Neural cell (in vitro differentiated cells): ENCODE measurements at regions not wholly inside any gene's neighbourhood (a gene's known extent, or its start where the extent isn't known, plus 50 kb on each side); places are given as distances from the start of the nearest gene placed in this dataset.

Experiments used
- H2AFZ ChIP-seq: fragments of 200-600, 300-800 bp; sonication (generic), shearing (Covaris generic); 2 replicates; pipeline ENCODE4 v1.6.0; 2014; ENCODE audit warnings: low read depth, mild to moderate bottlenecking, antibody characterized with exemption, low read length, moderate library complexity
- H3F3A ChIP-seq: fragments of 200-600 bp; shearing (Covaris generic); 2 replicates; pipeline ENCODE4 v1.6.1; 2016; ENCODE audit warnings: mild to moderate bottlenecking, moderate library complexity, mixed read lengths, antibody characterized with exemption, low read length; ENCODE audit not compliant: insufficient read depth, poor library complexity, severe bottlenecking
- H3K27ac ChIP-seq: fragments of 200-600, 300-800 bp; sonication (generic), shearing (Covaris generic); 2 replicates; pipeline ENCODE4 v1.5.1; 2014; ENCODE audit warnings: mild to moderate bottlenecking, low read length, moderate library complexity
- H3K27me3 ChIP-seq: fragments of 300-800, 200-600 bp; sonication (generic), shearing (Covaris generic); 2 replicates; pipeline ENCODE4 v1.6.0; 2014; ENCODE audit warnings: mild to moderate bottlenecking, low read depth, low read length, moderate library complexity; ENCODE audit not compliant: insufficient read depth
- H3K36me3 ChIP-seq: fragments of 300-800, 200-600 bp; sonication (generic), shearing (Covaris generic); 2 replicates; pipeline ENCODE4 v1.5.1; 2014; ENCODE audit warnings: mild to moderate bottlenecking, antibody characterized with exemption, low read length, moderate library complexity; ENCODE audit not compliant: insufficient read depth
- H3K4me2 ChIP-seq: fragments of 300-800, 200-600 bp; sonication (generic), shearing (Covaris generic); 2 replicates; pipeline ENCODE4 v1.6.0; 2014; ENCODE audit warnings: mild to moderate bottlenecking, low read length
- H3K4me3 ChIP-seq: fragments of 300-800, 200-600 bp; sonication (generic), shearing (Covaris generic); 2 replicates; pipeline ENCODE4 v1.5.1; 2014; ENCODE audit warnings: mild to moderate bottlenecking, low read length, moderate library complexity
- H3K79me2 ChIP-seq: fragments of 200-600 bp; shearing (Covaris generic); replicated peaks from 2 replicates; pipeline ENCODE4 v1.6.0; 2014; ENCODE audit warnings: mild to moderate bottlenecking, low read length, moderate library complexity; ENCODE audit not compliant: insufficient read depth
- H3K9ac ChIP-seq: fragments of 300-800, 200-600 bp; sonication (generic), shearing (Covaris generic); 2 replicates; pipeline ENCODE4 v1.6.1; 2016; ENCODE audit warnings: mild to moderate bottlenecking, low read length, mixed read lengths
- H3K9me2 ChIP-seq: fragments of 200-600 bp; shearing (Covaris generic); 2 replicates; pipeline ENCODE4 v1.6.1; 2016; ENCODE audit warnings: mild to moderate bottlenecking, low read length, mixed read lengths; ENCODE audit not compliant: insufficient read depth
- H3K9me3 ChIP-seq: fragments of 200-600, 300-800 bp; sonication (generic), shearing (Covaris generic); 2 replicates; pipeline ENCODE4 v1.6.1; 2016; ENCODE audit warnings: mild to moderate bottlenecking, mixed run types, low read length, moderate library complexity, mixed read lengths
- H4K20me1 ChIP-seq: fragments of 200-600 bp; shearing (Covaris generic); 2 replicates; pipeline ENCODE4 v1.6.1; 2016; ENCODE audit warnings: mild to moderate bottlenecking, mixed run types; ENCODE audit not compliant: insufficient read depth
- EP300 ChIP-seq: fragments of 450-650 bp; conservative IDR thresholded peaks from 2 replicates; pipeline ENCODE4 v1.6.1; 2014; ENCODE audit warnings: antibody characterized with exemption, mild to moderate bottlenecking, moderate library complexity; ENCODE audit not compliant: poor library complexity, severe bottlenecking
- EZH2 ChIP-seq: fragments of 200-600, 300-800 bp; shearing (Covaris generic), sonication (generic); IDR thresholded peaks from 2 replicates; pipeline ENCODE4 v1.6.1; 2014; ENCODE audit warnings: antibody characterized with exemption, low read length, borderline replicate concordance, mild to moderate bottlenecking; ENCODE audit not compliant: insufficient read depth, poor library complexity, severe bottlenecking
- MXI1 ChIP-seq: fragments of 450-650 bp; conservative IDR thresholded peaks from 2 replicates; pipeline ENCODE4 v1.6.1; 2014; ENCODE audit warnings: antibody characterized with exemption, mild to moderate bottlenecking; ENCODE audit not compliant: poor library complexity, severe bottlenecking
- POLR2AphosphoS5 ChIP-seq: IDR thresholded peaks from 2 replicates; pipeline ENCODE4 v1.6.1; 2012
- RAD21 ChIP-seq: fragments of 450-650 bp; conservative IDR thresholded peaks from 2 replicates; pipeline ENCODE4 v1.6.1; 2014; ENCODE audit warnings: antibody characterized with exemption, mild to moderate bottlenecking, moderate library complexity
- SMC3 ChIP-seq: fragments of 450-650 bp; conservative IDR thresholded peaks from 2 replicates; pipeline ENCODE4 v1.6.1; 2014; ENCODE audit warnings: antibody characterized with exemption, mild to moderate bottlenecking, moderate library complexity; ENCODE audit not compliant: poor library complexity
- TAF1 ChIP-seq: IDR thresholded peaks from 2 replicates; pipeline ENCODE4 v1.6.1; 2012; ENCODE audit warnings: low read depth
- TF ChIP-seq, protein P1 (sequence below): IDR thresholded peaks from 2 replicates; pipeline ENCODE4 v1.6.1; 2012; ENCODE audit warnings: borderline replicate concordance
- TF ChIP-seq, protein P2 (sequence below): fragments of 450-650 bp; IDR thresholded peaks from 2 replicates; pipeline ENCODE4 v1.5.1; 2014; ENCODE audit warnings: antibody characterized with exemption, mild to moderate bottlenecking, moderate library complexity; ENCODE audit not compliant: poor library complexity, severe bottlenecking

DNA sequence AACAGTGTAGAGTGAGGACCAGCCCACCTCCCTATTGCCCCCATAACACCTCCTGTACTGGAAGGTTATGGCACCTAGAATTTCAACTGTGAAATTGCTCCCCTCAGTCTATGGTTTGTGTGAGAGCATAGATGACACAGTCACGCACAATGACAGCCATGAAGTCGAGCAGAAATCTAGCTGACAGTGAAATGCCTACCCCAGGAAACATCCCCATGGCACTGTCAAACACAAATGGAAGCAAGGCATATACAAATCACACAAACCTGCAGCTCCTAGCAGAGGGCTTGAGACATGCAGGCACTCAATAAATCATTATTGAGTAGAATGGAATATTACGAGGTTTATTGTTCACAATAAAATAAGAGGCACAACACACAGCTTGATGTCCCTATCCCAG lies 142.5 kb upstream of the ST6GALNAC5 start:
- H3K36me3 ChIP-seq, result no peaks in the 10 kb centered on the region
- no peaks in the 10 kb centered on the region for H3K79me2 ChIP-seq
- no peaks in the 10 kb centered on the region for H3K9me2 ChIP-seq
- H3K9ac ChIP-seq, result no peak overlapping the region
- no peak overlapping the region for H3K4me2 ChIP-seq
- TF ChIP-seq EZH2 (no peak), TAF1 (no peak), POLR2AphosphoS5 (peak; percentile 78), MXI1 (no peak), EP300 (peak; percentile 96), RAD21 (peak; percentile 34), SMC3 (peak; percentile 22)
- TF ChIP-seq, protein P1, sequence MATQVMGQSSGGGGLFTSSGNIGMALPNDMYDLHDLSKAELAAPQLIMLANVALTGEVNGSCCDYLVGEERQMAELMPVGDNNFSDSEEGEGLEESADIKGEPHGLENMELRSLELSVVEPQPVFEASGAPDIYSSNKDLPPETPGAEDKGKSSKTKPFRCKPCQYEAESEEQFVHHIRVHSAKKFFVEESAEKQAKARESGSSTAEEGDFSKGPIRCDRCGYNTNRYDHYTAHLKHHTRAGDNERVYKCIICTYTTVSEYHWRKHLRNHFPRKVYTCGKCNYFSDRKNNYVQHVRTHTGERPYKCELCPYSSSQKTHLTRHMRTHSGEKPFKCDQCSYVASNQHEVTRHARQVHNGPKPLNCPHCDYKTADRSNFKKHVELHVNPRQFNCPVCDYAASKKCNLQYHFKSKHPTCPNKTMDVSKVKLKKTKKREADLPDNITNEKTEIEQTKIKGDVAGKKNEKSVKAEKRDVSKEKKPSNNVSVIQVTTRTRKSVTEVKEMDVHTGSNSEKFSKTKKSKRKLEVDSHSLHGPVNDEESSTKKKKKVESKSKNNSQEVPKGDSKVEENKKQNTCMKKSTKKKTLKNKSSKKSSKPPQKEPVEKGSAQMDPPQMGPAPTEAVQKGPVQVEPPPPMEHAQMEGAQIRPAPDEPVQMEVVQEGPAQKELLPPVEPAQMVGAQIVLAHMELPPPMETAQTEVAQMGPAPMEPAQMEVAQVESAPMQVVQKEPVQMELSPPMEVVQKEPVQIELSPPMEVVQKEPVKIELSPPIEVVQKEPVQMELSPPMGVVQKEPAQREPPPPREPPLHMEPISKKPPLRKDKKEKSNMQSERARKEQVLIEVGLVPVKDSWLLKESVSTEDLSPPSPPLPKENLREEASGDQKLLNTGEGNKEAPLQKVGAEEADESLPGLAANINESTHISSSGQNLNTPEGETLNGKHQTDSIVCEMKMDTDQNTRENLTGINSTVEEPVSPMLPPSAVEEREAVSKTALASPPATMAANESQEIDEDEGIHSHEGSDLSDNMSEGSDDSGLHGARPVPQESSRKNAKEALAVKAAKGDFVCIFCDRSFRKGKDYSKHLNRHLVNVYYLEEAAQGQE, result no peak
- TF ChIP-seq, protein P2, sequence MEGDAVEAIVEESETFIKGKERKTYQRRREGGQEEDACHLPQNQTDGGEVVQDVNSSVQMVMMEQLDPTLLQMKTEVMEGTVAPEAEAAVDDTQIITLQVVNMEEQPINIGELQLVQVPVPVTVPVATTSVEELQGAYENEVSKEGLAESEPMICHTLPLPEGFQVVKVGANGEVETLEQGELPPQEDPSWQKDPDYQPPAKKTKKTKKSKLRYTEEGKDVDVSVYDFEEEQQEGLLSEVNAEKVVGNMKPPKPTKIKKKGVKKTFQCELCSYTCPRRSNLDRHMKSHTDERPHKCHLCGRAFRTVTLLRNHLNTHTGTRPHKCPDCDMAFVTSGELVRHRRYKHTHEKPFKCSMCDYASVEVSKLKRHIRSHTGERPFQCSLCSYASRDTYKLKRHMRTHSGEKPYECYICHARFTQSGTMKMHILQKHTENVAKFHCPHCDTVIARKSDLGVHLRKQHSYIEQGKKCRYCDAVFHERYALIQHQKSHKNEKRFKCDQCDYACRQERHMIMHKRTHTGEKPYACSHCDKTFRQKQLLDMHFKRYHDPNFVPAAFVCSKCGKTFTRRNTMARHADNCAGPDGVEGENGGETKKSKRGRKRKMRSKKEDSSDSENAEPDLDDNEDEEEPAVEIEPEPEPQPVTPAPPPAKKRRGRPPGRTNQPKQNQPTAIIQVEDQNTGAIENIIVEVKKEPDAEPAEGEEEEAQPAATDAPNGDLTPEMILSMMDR, result no peak
- no peaks in the 10 kb centered on the region for H3K9me3 ChIP-seq
- H2AFZ ChIP-seq, result no peak overlapping the region
- no peaks in the 10 kb centered on the region for H3K27me3 ChIP-seq
- no peak overlapping the region for H3K4me3 ChIP-seq
- H4K20me1 ChIP-seq, result no peaks in the 10 kb centered on the region
- peak overlapping the region; percentile 63 for H3K27ac ChIP-seq
- H3F3A ChIP-seq, result no peaks in the 10 kb centered on the region

DNA sequence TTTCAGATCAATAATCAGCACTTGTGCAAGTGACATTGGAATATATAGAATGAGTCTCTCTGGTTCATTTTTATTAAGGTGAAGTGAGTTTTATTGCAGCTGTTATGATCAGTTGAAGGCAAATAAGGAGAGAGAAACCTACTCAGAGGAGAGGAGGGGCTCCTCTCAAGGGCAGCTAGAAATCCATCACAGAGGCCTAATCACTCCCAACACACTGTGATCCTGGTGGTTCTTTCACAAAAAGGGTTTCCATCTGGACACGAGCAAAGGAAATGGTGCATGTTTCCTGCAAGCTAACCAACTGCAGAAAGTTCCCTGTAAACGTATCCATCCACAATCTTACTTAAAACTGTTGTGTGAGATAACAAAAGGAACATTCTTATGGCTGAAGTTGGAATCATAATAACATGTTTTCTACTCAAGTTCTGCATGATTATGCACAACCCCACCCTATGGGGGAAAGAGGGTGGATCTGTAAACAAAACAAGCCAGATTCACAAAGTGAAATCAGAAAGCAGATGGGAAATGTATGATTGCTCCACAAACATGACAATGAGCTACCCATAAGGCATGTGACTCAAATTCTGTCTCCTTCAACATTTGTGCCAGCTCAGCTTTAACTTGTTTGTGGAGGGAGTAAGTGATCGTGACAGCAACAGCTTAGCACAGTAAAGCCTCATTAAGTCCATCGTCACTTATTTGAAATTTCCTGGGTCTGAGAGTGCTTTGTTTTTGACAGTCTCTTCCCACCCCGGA lies 141.2 kb upstream of the ST6GALNAC5 start:
- Histone ChIP-seq H3K27me3 (no peaks in the 10 kb centered on the region), H3K9me2 (no peaks in the 10 kb centered on the region), H3K9me3 (no peaks in the 10 kb centered on the region), H3K4me3 (no peak overlapping the region), H3K79me2 (no peaks in the 10 kb centered on the region), H3K36me3 (no peaks in the 10 kb centered on the region), H3K4me2 (no peak overlapping the region), H4K20me1 (no peaks in the 10 kb centered on the region), H3K27ac (no peak overlapping the region), H3K9ac (no peak overlapping the region), H3F3A (no peaks in the 10 kb centered on the region), H2AFZ (no peak overlapping the region)
- TF ChIP-seq, protein P2, result no peak
- TF ChIP-seq EP300 (no peak), EZH2 (no peak), TAF1 (no peak), MXI1 (no peak), RAD21 (no peak), SMC3 (no peak), POLR2AphosphoS5 (no peak)
- TF ChIP-seq, protein P1, result no peak
